ENCODE measurements at regions not wholly inside any gene's neighbourhood (a gene's known extent, or its start where the extent isn't known, plus 50 kb on each side); places are given as distances from the start of the nearest gene placed in this dataset.

DNA sequence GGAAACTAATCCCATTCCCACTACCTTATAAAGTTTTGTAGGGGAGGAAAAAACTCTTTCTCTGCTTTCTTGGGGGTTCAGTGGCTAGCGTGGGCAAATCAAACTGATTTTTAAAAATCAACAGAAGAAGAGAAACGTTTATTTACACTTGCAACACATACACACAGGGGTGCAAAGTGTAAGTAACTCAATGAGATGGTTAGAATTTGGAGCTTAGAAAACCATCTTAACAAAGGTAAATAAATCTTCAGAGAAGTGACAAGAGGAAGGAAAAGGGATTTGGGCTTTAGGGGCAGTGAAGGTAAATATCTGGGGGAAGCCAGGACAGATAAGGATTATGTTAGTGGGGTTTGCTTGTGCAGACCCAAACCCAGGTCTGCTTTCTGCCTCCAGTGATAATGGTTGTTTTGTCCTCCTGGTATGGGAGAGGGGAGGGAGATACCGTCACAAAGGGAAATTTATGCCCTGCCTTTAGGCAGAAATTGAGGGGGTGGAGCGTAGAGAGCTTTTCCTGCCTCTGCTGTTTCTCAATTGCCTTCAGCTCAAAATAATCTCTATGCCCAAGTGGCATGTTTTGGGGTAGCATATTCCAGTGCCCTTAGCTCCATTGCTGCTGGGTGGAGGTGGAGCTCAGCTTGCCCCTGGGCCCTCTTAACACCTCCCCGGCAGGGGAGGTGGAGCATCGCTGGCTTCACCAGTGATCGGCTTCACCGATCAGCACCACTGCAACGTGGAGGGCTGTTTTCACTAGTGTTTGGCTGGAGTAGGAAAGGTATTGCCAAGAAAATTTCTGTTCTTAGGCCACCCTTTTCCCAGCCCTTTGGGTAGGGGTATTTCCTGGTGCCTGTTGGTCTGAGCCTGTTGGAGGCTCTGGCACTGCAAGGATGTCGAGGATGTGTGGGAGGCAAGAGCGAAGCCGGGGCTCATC, 92.2 kb downstream of the TEX51 start:
- FAIRE-seq (no peak), DNase-seq (ENCODE audit: low spot score) (no peak)

DNA sequence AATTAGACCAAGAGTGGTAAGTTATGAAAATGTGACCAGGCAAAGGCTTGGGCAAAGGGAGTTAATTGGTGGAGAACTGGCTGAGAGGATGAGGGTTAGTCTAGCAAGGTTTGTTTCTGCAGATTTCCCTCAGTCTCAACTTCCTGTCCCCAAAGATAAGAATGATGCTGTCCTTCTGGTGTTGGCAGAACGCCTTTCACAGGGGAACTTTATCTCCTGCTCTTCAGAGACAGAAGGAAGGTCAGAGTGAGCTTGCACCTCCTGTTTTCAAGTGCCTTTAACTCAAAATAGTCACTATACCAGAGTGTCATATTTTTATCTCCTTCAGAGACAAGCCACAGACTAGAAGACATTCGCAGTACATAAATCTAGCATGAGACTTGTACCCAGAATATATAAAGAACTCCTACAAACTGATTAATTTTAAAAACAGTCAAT, 95.7 kb downstream of the TEX51 start:
- no peak for FAIRE-seq
- DNase-seq (ENCODE audit: low spot score): no peak

DNA sequence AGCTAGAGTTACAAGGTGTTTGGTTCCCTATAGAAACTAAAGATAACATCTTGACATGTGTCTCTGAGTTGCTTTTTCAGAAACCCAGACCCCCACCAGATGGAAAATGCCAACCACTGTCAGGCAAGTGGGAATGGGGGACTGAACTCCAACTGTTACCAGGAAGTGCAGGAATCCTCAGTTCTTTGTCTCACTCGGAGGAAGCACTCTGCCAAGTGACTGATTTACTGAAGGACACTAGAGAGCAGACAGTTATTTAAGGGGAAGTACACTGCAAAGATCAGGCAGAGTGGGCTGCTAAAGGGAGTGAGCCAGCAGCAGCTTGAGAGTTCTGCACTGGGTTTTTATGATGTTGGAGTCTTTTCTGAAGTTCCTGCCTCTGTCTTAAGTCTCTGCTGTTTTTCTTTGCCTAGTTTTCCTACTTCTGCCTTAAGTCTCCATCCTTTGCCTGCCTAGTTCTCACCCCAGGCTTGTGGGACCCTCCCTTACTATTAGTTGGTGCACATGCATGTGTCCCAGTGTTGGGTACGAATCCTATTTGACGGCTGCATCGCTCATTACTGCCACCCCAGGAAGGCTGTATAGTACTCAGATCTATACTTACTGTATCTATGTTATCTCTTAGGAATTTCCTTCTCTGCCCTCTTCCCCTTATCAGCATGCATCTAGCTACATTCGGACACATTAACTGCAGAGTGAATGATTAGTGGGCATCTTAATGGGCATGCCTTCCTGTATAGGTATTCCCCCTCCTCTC, 97.1 kb downstream of the TEX51 start:
- FAIRE-seq (no peak), DNase-seq (ENCODE audit: low spot score) (no peak)

DNA sequence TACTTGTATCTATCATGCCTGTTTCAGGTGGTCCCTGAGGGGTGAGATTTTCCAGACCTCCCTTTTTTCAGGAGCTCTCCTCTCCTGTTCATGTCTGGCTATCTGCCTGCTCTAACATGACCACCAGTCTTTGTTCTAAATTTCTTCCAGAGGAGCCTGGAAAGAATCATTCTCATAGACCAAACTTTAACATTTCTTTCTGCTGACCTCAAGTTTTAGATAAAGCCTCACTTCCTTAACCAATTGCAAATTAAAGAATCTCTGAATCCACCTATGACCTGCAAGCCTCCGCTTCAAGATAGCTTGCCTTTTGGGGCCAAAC, 97.6 kb downstream of the TEX51 start:
- no peak for FAIRE-seq
- DNase-seq (ENCODE audit: low spot score): no peak

Data from urothelium cell line (cell line).